CD4-positive, alpha-beta T cell treated with Interleukin-2 at 100 ng/mL for 4 hours (primary cell): ENCODE measurements at regions not wholly inside any gene's neighbourhood (a gene's known extent, or its start where the extent isn't known, plus 50 kb on each side); places are given as distances from the start of the nearest gene placed in this dataset.
"Not testable (repeated sequence)": the region's sequence is repeated elsewhere in the genome, so short reads cannot be mapped to it uniquely, and the experiment has no call there.

ENCODE experiments used
- DNase-seq: peaks from one replicate; pipeline ENCODE4 v3.0.0-alpha.2; 2020; ENCODE audit warnings: low spot score

DNA sequence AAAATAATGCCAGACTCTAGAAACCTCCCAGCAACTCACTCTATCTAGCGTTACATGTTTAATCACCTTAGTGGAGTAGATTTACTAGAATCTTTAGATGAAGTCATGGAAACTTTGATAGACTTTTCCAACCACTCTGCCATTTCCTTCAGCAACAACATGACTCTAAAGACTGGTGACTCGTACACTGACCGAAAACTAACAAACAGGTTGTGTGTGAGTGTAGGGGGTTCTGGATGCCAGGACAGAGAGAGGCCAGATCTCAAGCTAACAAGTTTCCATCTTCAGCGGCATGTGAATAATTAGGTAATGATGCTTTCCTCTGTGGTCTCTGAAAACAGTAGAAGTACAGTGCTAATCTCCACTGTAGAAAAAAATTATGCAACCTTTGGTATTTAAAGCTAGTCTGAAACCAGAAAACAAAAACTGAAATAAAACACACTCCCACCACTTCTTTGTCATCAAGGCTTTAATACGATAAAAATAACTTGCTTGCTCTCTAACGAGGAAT lies 286.4 kb downstream of the PRDM5 start:
- no peak for DNase-seq

DNA sequence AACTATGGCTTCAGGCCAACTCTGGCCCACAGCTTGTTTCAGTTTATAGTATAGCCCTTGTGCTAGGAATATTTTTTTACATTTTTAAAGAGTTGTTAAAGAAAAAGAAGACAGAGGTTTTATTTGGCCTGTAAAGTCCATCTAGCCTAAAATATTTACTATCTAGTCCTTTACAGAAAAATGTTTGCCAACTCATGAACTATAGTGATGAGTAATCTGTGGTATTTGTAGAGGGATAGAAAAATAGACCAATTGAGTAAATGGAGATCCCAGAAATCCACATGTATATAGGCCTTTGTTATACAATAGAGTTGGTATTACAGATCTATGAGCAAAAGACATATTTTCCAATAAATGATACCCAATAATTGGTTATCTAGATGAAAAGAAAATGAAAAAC lies 288.7 kb downstream of the PRDM5 start:
- no peak for DNase-seq

DNA sequence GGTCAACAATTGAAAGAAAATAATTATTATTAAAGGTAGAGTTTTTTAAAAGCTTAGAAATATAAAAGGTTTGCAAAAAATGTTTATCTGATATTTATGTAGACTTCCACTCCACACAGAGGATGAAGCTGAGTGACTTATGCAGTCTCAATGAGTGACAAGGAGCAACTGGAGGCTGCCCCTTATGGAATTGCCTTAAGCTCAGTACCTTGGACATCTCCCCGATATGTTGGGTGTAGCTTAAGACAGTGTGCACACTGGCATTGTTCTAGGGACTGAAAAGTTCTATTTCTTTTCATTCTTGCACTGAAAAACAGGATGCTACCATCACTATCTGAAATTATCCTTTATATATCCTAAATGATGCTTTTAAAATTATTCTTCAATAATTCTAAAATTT lies 292.1 kb downstream of the PRDM5 start:
- no peak for DNase-seq

- DNase-seq = no peak
Measured at GRCh38 chr4:120629546-120630108, 292.9 kb downstream of the PRDM5 start.

DNA sequence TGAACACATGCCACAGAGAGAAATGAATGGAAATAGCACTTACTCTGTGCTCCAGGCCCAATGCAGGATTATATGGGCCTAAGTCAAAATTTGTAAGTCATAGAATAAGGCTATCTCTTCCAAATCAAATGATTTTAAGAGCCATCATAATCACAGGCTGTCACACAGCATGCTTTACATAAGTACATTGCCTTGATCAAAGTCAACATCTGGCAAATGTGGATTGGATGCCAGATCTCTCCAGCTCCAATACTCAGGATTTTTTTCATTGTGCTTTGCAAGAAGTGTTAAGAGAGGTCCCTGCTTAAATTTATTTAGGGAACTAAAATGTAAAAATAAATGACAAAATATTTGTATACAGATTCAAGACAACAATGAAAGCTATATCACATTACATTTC lies 299.9 kb downstream of the PRDM5 start:
- no peak for DNase-seq

DNA sequence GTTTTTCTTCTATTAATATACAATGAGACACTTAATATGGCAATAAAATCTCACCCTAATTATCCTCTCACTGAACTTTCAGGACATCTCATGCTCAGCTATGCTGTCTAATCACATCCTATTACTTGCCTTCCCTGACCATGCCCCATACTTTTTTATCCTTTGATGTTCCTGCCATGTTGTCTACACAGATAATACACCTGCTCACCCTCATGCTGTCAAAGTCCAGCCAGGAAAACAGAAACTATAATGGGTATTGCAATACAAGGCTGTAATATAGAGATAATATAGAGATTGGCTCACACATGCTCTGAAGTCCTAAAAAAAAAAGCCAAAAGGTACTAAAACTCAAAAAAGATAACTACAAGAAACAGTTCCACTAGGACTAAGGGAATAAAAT lies 305.4 kb downstream of the PRDM5 start:
- DNase-seq = no peak

DNA sequence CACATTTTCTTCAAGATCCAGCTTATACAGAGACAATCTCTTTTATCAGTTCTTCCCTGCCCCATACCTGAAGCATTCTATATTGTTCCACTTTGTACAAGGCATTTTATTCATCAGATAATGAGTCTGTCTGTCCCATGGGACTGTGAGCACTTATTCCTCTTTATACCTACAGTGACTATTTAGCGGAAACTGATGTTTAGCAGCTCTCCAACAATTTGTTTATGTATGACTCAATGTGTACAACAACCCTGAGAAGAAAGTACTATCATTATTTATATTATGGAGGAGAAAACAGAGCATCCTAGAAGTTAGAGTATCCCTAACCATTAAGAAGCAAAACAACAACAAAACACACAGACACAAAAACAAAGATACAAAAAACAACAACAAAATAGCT lies 306.5 kb downstream of the PRDM5 start:
- DNase-seq = no peak

GRCh38 chr4:120613778-120614177 lies 308.7 kb downstream of the PRDM5 start:
- DNase-seq = no peak

- DNase-seq = no peak
Measured at GRCh38 chr4:120611092-120611491, 311.4 kb downstream of the PRDM5 start.

DNA sequence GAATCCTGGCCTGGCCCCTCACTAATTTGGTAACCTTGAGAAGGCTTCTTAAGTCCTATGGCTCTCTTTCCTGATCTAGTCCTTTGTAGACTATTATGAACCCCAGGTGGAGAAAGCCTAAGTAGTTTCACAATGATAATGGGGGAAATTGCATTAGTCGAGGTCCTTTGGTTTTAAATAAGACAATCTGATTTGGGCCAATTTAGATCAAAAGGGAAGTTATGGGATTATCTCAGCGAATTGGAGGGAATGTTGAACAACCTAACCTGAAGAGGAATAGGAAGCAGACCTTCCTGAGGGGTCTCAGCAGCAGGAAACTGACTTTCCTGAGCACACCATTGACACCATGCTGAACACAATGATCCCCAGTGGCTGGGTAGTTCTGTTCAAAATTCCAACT lies 331.5 kb downstream of the PRDM5 start:
- no peak for DNase-seq

- no peak for DNase-seq
Measured at GRCh38 chr4:120589787-120590186, 332.7 kb downstream of the PRDM5 start.

DNA sequence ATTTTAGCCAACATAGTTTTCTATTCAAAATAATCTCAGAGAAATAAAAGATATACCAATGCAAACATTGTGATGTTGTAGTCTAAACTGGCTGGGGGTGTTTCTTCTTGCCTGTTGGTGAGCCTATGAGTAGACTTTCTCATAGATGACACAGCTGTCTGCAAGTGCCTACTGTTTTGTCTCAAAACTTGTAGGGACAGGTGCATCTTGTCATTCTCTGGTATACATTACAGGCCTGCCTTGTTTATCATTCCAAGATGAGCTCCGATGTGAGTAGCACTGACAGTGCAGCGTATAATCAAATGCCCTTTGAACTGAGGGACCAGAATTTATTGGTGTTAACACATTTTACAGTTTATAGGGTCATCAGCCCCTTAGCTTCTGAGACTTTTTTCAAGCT lies 353.8 kb downstream of the PRDM5 start:
- DNase-seq = no peak

GRCh38 chr4:120561648-120562047 lies 360.9 kb downstream of the PRDM5 start:
- DNase-seq = no peak

DNA sequence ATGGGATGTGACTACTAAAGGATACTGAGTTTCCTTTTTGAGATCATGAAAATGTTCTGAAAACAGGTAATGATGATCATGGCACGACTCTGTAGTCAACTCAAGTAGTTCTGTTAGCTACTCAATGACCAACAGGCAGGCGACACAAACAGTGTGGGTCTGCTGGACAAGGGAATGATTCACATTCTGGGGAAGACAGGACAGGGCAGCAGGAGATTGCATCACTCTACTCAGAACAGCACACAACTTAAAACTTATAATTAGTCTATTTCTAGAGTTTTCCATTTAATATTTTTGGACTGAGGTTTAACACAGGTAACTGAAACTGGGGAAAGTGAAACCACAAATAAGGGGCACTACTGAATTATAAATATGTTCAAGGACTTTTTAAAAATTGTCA lies 365.2 kb downstream of the PRDM5 start:
- no peak for DNase-seq

- DNase-seq = no peak
Measured at GRCh38 chr4:120555058-120555457, 367.5 kb downstream of the PRDM5 start.

DNA sequence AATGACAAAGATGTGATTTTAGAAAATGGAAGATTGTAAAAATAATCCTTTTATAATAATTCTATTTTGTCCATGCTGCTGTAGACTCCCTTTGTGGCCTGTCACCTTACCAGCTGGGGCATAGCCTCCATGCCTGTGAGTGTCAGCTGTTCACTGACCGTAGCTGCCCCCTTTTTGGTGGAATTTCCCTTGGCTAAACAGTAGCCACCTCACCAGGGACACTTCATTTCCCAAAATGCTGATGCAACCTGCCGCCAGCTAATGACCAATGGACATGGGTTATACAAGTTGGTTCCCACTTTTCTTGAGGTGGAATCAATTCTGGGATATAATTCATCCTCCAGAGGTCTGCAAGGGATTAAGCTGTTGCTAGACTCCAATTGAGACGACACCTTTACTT lies 368.4 kb downstream of the PRDM5 start:
- no peak for DNase-seq

- DNase-seq = not testable (repeated sequence)
Measured at GRCh38 chr4:120550624-120551220, 371.8 kb downstream of the PRDM5 start.

DNA sequence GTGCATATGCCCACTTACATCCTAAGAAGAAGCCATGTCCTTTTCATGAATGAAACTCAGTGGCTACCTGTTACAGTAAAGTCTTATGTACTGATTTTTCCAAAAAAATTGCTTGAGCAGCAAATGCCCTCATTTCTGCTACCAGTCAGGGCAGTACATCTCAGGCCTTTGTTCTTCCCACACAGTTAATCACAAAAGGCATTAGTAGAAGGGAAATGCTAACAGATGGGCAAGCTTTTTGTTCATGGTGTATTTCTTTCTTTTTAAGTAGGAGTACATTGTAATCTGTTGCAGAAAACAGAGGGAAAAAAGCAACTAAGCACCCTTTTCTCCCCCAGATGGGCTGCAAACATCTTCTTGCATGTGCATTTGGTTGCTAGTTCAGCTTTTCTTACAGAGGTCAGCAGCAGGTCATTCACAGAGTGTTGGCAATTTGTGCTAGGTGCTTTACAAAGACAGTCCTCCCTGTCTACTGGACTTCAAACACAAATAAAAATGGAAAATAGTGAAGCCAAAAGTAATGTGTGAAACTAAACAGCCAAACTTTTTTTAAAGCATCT lies 373.4 kb downstream of the PRDM5 start:
- DNase-seq = no peak

- no peak for DNase-seq
Measured at GRCh38 chr4:120545391-120545790, 377.1 kb downstream of the PRDM5 start.

DNA sequence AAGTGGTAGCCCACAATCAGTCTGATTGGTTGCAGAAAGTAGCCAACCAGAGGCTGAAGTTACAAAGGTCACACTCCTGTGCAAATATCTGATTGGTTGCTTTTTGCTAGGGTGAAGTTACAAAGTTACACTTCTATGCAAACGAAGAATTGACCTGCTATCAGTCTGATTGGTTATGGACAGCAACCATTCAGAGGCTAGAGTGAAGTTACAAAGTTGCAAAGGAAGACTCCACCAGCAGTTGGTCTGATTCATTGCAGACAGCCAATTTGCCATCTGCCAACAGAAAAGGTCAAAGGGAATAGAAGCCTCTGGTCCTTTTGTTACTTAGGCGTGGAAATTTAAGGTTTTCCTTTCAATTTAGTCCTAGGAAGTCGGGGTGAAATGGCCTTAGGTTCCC lies 377.7 kb downstream of the PRDM5 start:
- no peak for DNase-seq

GRCh38 chr4:120540625-120541024 lies 381.9 kb downstream of the PRDM5 start:
- no peak for DNase-seq

- DNase-seq = no peak
Measured at GRCh38 chr4:120536884-120537283, 385.6 kb downstream of the PRDM5 start.

DNA sequence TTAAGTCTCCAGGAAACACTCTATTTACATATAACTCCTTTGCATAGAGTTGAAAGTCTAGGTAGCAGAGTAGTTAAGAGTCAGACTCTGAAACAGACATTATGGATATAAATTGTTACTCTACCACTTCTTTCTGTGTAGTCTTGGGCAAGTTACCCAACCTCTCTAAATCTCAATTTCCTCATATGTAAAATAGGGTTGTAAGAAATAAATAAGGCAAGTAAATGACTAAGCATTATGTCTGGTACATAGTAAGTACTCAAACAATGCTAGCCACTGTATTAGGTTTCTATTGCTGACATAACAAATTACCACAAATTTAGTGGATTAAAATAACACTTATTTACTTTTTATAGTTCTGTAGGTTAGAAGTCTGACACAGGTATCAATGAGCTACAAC lies 394.1 kb downstream of the PRDM5 start:
- DNase-seq = no peak

- DNase-seq = no peak
Measured at GRCh38 chr4:120526033-120526432, 396.5 kb downstream of the PRDM5 start.
